ENCODE measurements at regions not wholly inside any gene's neighbourhood (a gene's known extent, or its start where the extent isn't known, plus 50 kb on each side); places are given as distances from the start of the nearest gene placed in this dataset.
A peak's percentile ranks its signal among the peaks of the same experiment; 100 is the strongest.
"Not testable (repeated sequence)": the region's sequence is repeated elsewhere in the genome, so short reads cannot be mapped to it uniquely, and the experiment has no call there.

GRCh38 chr9:86488345-86488744, 134.1 kb upstream of the TUT7 start:
- H3K4me3 ChIP-seq (ENCODE audit: low read depth, low read length) = no peak overlapping the region
- TF ChIP-seq CTCF (IDR thresholded peaks at IDR 0.05; ENCODE audit: low read depth, low read length) = no peak

GRCh38 chr9:86487838-86488233, 133.6 kb upstream of the TUT7 start:
- no peak overlapping the region for H3K4me3 ChIP-seq (ENCODE audit: low read depth, low read length)
- TF ChIP-seq CTCF (IDR thresholded peaks at IDR 0.05; ENCODE audit: low read depth, low read length) = no peak

DNA sequence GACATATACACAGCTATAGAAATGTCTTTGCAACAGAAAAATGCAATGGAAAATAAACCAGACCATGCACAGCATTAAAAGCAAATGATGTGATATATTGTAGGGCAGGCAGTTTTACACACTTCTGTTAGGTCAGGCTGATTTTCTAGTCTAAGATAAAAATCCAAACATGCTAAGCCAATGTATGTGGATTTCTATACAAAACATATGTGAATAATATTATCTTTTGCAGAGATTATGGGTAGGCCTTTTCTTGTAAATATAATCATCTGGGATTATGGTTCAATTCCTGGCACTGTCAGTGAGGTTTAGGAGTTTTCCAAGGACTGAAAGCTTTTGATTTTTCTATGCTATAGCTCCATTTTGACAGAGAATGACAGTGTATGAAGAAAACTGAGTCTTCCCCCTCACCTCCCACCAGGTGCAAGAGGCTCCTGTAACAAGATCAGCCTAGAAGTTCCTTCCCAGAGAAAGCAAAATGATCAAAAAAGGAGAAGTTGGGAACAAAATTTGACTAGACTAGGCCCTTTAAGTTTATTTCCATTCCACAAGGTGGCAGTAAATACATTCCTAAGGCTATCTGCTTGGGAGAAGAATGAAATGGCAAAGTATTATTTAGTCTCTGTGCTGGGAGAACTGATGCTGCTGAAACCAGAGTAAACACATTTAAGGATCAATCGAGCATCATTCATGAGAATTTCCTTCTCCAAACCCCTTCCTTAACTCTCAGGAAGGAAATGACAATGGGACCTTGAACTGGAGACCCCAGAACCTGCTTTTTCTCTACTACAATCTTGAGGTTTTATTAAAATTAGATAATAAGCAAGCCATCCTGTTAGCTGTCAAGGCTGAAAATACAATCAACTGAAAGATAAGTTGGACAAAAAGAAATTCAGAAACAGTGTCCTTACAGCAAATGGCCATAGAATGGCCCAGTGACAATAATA, 133.0 kb upstream of the TUT7 start:
- TF ChIP-seq CTCF (IDR thresholded peaks at IDR 0.05; ENCODE audit: low read depth, low read length) = peak; percentile 40; the same call in 1 of the 2 replicates
- H3K4me3 ChIP-seq (ENCODE audit: low read depth, low read length) = no peak overlapping the region

DNA sequence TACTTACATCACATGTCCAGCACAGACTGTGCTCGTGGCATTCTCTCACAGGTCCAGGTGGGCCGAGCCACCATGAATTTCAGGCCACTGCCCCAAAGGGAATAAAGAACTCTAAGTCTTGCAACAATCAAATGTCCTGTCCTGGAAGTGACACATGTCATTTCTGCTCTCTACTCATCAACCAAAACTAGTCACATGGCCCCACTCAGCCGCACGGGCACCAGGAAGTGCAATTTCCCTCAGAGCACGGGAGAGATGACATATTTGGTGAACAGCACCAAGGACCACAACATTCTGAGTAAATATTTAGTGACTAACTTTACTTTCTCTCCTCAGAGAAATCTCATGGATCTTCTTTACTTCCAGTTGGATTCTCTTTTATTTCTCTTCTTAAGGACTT, 131.1 kb upstream of the TUT7 start:
- TF ChIP-seq CTCF (IDR thresholded peaks at IDR 0.05; ENCODE audit: low read depth, low read length) = no peak
- H3K4me3 ChIP-seq (ENCODE audit: low read depth, low read length) = no peak overlapping the region

- no peak overlapping the region for H3K4me3 ChIP-seq (ENCODE audit: low read depth, low read length)
- no peak for TF ChIP-seq CTCF (IDR thresholded peaks at IDR 0.05; ENCODE audit: low read depth, low read length)
Observed at GRCh38 chr9:86483496-86483895, 129.3 kb upstream of the TUT7 start.

DNA sequence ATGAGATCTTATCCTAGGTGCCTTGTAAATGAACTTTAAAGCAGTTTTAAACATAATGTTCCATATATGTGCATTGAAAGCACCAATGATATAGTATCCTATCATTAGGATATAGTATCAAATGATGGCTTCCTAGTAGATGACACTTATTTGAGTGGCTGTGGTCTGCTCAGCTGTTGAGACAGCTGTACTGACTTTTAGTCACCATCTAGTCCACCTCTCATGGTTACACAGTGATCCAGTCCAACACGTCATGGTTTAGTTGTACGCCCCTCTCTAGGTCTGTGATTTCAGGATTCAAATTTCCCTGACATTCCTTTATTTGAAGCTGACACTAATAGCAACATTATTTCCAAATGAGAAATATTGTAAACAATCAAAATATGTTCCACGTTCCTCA, 127.3 kb upstream of the TUT7 start:
- no peak for TF ChIP-seq CTCF (IDR thresholded peaks at IDR 0.05; ENCODE audit: low read depth, low read length)
- no peak overlapping the region for H3K4me3 ChIP-seq (ENCODE audit: low read depth, low read length)

DNA sequence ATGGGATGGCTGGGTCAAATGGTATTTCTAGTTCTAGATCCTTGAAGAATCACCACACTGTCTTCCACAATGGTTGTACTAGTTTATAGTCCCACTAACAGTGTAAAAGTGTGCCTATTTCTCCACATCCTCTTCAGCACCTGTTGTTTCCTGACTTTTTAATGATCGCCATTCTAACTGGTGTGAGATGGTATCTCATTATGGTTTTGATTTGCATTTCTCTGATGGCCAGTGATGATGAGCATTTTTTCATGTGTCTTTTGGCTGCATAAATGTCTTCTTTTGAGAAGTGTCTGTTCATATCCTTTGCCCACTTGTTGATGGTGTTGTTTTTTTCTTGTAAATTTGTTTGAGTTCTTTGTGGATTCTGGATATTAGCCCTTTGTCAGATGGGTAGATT, 121.0 kb upstream of the TUT7 start:
- not testable (repeated sequence) for H3K4me3 ChIP-seq (ENCODE audit: low read depth, low read length)

Data from WI38 (cell line).